Body of pancreas (tissue), 4 donors: ENCODE measurements at regions not wholly inside any gene's neighbourhood (a gene's known extent, or its start where the extent isn't known, plus 50 kb on each side); places are given as distances from the start of the nearest gene placed in this dataset.

ENCODE experiments used
- ATAC-seq: fragments of 150-250 bp; one replicate; pipeline ENCODE4 v1.9.1; 2016
- DNase-seq, 4 donors: peaks; one replicate each; pipeline ENCODE4 v3.0.0-alpha.2; 2019
- H3K27ac ChIP-seq, 4 donors: fragments of 200-600 bp; sonication (generic); 1 replicate in 3 of 4; 2 replicates in 1 of 4; pipeline versions ENCODE4 v1.5.1 to v1.6.1; 2016 to 2019; ENCODE audit warnings: mild to moderate bottlenecking in 1 of 4, mixed read lengths in 1 of 4, moderate library complexity in 1 of 4
- H3K27me3 ChIP-seq, 2 donors: fragments of 200-600 bp; sonication (generic); one replicate each; pipeline ENCODE4 v1.6.0; 2016; ENCODE audit warnings: mild to moderate bottlenecking in 1 of 2
- H3K36me3 ChIP-seq, 2 donors: fragments of 200-600 bp; sonication (generic); replicated peaks in 1 of 2; 2 replicates each; pipeline ENCODE4 v1.5.1; 2016; ENCODE audit warnings: low read depth in 2 of 2; ENCODE audit not compliant: insufficient read depth in 1 of 2
- H3K4me1 ChIP-seq: fragments of 200-600 bp; sonication (generic); one replicate; pipeline ENCODE4 v1.6.0; 2016
- H3K4me3 ChIP-seq, 2 donors: fragments of 200-600 bp; sonication (generic); 1 replicate in 1 of 2; 2 replicates in 1 of 2; pipeline ENCODE4 v1.5.1; 2016 to 2019
- H3K9me3 ChIP-seq, 3 donors: fragments of 200-600 bp; sonication (generic); 1 replicate in 2 of 3; 2 replicates in 1 of 3; pipeline ENCODE4 v1.5.1; 2016
- POLR2A ChIP-seq, 3 donors: fragments of 450-650 bp; IDR thresholded peaks; one replicate each; pipeline ENCODE4 v1.6.1; 2016; ENCODE audit warnings: antibody characterized with exemption in 3 of 3, mild to moderate bottlenecking in 2 of 3
- WGBS, 2 donors: methylation state at CpG; one replicate each; pipeline ENCODE4 v1.1.5; 2017; 5-methylcytosine and 5-hydroxymethylcytosine counted together
- intact Hi-C: fragments of 100-400 bp; cut with DNase I; formaldehyde crosslinking; loops from one replicate; pipeline ENCODE4 v1.15.1; 2023
- TF ChIP-seq, protein P1 (sequence below), 7 experiments: fragments of 450-650 bp in 4 of 7; fragments of 200-600 bp in 3 of 7; sonication (generic) in 3 of 7; IDR thresholded peaks; one replicate each; pipeline ENCODE4 v1.5.1; 2016 to 2019; ENCODE audit warnings: antibody characterized with exemption in 7 of 7

DNA sequence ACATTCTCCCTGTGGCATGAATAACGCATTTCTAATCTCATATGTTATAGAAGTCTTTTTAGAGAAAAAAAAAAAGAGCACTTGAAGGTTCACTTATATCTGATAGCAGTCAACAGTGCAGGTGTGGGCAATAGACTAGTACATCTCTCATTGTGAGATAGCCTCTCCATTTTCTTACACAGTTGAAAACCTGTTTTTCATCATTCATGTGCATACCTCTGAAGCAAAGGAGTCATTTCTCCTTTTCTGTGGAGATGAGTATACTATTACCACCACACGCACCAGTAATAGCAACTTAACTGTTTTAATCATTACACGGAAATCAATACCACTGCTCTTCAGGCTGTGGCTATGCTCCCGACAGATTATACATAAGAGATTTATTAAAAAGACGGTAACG lies 1653.3 kb upstream of the TMEFF2 start:
- intact Hi-C loops: no loop called here
- ATAC-seq: no peak
- 23 to 29% methylated on average over 6 of the region's 6 CpGs for WGBS, 2 donors

DNA sequence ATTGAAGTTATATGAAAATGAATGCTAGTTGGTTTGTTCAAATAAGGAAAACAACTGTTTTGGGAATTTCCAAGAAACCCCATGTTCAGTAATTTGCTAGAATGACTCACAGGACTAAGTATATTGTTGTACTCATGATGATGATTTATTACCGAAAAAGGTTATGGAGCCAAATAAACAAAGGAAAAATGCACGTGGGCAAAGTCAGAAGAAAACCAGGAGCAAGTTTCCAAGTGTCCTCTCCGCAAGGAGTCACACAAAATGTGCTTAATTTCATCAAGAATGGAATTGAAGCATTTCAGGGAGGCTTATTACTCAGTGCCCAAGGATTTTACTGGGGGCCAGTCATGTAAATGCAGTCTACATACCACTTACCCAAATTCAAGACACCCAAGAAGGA lies 1652.4 kb upstream of the TMEFF2 start:
- Histone ChIP-seq H3K27me3 (no peaks in the 10 kb centered on the region), H3K9me3 (no peaks in the 10 kb centered on the region), H3K36me3 (no peaks in the 10 kb centered on the region), H3K4me1 (no peaks in the 10 kb centered on the region), H3K27ac (no peak overlapping the region), H3K4me3 (no peak overlapping the region)
- 38 to 40% methylated on average over 3 of the region's 3 CpGs for WGBS, 2 donors
- TF ChIP-seq, protein P1, sequence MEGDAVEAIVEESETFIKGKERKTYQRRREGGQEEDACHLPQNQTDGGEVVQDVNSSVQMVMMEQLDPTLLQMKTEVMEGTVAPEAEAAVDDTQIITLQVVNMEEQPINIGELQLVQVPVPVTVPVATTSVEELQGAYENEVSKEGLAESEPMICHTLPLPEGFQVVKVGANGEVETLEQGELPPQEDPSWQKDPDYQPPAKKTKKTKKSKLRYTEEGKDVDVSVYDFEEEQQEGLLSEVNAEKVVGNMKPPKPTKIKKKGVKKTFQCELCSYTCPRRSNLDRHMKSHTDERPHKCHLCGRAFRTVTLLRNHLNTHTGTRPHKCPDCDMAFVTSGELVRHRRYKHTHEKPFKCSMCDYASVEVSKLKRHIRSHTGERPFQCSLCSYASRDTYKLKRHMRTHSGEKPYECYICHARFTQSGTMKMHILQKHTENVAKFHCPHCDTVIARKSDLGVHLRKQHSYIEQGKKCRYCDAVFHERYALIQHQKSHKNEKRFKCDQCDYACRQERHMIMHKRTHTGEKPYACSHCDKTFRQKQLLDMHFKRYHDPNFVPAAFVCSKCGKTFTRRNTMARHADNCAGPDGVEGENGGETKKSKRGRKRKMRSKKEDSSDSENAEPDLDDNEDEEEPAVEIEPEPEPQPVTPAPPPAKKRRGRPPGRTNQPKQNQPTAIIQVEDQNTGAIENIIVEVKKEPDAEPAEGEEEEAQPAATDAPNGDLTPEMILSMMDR (IDR thresholded peaks at IDR 0.05): no peak
- TF ChIP-seq POLR2A (IDR thresholded peaks at IDR 0.05): no peak
- no peak for DNase-seq
- no peak for ATAC-seq
- intact Hi-C loops: no loop called here

More for the DNA sequence above, 1653.3 kb upstream of the TMEFF2 start:
- TF ChIP-seq, protein P1 (IDR thresholded peaks at IDR 0.05): no peak
- TF ChIP-seq POLR2A (IDR thresholded peaks at IDR 0.05): no peak
- Histone ChIP-seq H3K36me3 (no peaks in the 10 kb centered on the region), H3K27ac (no peak overlapping the region), H3K27me3 (no peaks in the 10 kb centered on the region), H3K4me1 (no peaks in the 10 kb centered on the region), H3K9me3 (no peaks in the 10 kb centered on the region), H3K4me3 (no peak overlapping the region)
- DNase-seq: no peak

DNA sequence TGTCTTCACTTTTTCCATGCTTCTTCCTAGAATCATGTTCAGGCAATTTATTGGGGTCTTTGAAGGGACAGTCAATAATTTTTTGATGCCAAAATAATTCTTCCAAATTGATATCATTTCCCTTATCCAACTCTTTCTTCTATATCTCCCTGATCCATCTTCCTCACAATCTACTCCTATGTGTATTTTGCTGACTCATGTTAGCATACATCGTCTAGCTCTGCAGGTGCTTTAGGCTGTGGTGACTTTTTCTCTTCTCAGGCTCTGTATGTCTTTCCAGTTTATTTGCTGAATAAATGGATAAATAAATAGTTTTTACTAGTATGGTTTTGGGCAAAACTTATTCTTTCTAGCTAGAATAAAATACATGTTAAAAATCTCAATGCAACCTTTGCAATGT lies 1650.9 kb upstream of the TMEFF2 start:
- intact Hi-C loops: no loop called here
- ATAC-seq (no peak), DNase-seq (no peak)
- Histone ChIP-seq H3K27me3 (no peaks in the 10 kb centered on the region), H3K27ac (no peak overlapping the region), H3K36me3 (no peaks in the 10 kb centered on the region), H3K4me3 (no peak overlapping the region), H3K9me3 (no peaks in the 10 kb centered on the region), H3K4me1 (no peaks in the 10 kb centered on the region)
- WGBS, 2 donors: 15 to 29% methylated on average over 1 of the region's 1 CpG
- no peak for TF ChIP-seq POLR2A (IDR thresholded peaks at IDR 0.05)
- TF ChIP-seq, protein P1 (IDR thresholded peaks at IDR 0.05): no peak

DNA sequence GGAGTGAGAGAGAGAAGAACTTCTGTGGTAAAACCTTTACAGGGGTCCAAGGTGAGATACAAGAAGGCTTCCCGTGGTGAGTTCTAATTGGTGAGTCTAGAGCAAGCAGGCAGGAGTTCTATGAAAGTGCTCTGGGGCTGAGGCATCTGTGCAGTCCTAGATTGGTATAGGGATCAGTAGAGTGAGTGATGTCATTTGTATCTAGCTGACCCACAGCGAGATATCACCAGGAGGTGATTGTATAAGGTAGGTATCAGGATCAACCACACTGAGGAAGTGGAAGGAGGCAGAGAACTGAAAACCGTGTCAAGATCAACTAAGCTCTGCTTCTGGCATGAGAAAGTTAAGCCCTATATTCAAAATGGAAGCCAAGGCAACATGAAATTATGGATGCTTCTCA lies 1648.9 kb upstream of the TMEFF2 start:
- no peaks in the 10 kb centered on the region for H3K27me3 ChIP-seq
- no peak overlapping the region for H3K27ac ChIP-seq
- DNase-seq (no peak), ATAC-seq (no peak)
- 42 to 59% methylated on average over 3 of the region's 3 CpGs for WGBS, 2 donors
- H3K4me1 ChIP-seq: no peaks in the 10 kb centered on the region
- no peak overlapping the region for H3K4me3 ChIP-seq
- H3K9me3 ChIP-seq: no peaks in the 10 kb centered on the region
- no peaks in the 10 kb centered on the region for H3K36me3 ChIP-seq
- intact Hi-C loops: no loop called here
- no peak for TF ChIP-seq POLR2A (IDR thresholded peaks at IDR 0.05)

DNA sequence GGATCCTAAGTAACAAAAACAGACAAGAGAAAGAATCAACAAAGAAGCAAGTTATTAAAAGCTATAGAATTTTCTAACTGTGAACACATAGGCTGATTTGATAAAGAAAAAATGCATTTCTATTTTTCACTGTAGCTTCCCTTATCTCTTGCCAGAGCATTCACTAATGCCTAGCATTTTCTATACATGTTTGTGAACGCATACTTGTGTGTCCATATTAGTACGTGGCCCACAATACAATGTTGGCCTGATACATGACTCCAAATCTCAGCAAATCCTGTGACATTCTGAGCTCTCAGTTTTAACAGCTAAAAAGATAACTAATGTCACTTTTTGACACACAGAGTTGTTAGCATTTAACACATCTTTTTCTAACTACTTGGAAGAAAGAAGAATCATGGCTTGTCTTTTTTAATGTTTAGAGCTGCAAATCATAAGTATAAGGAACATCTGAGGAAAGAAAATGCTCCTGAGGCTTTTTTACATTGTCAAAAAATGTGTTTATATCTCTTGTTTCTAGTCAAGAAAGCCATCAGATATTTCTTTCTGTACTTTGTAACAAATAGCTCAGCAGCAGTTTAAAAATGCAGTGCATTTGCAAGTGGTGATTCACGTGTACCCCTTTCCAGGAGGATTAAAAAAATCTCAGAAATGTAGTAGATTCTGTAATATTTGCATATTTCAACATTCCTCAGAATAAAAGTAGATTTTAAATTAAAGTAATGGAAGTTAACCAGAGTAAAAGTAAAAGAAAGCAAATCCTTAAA lies 1646.8 kb upstream of the TMEFF2 start:
- Histone ChIP-seq H3K4me1 (no peaks in the 10 kb centered on the region), H3K9me3 (no peaks in the 10 kb centered on the region), H3K27me3 (no peaks in the 10 kb centered on the region), H3K27ac (no peak overlapping the region), H3K4me3 (no peak overlapping the region), H3K36me3 (no peaks in the 10 kb centered on the region)
- WGBS, 2 donors: 41 to 48% methylated on average over 3 of the region's 3 CpGs
- no peak for TF ChIP-seq POLR2A (IDR thresholded peaks at IDR 0.05)
- TF ChIP-seq, protein P1 (IDR thresholded peaks at IDR 0.05): no peak
- DNase-seq: no peak
- ATAC-seq: no peak
- intact Hi-C loops: no loop called here
